ENCODE measurements at regions not wholly inside any gene's neighbourhood (a gene's known extent, or its start where the extent isn't known, plus 50 kb on each side); places are given as distances from the start of the nearest gene placed in this dataset.

DNA sequence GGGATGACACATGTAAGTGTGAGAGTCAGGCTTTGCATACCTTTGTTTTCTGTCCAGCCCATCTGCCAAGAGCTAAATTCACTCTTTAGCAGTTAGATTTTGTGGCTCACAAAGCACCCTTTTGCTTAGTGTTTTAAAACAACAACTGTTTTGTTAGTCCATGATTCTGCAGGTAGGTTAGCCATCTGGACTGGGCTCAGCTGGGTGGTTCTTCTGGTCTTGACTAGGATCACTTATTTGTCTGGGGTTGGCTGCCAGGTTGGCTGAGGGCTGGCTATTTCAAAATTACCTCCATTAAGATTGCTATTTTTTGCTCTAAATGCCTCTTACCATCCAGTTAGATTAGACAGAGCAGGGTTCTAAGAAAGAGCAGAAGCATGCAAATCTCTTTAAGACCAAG is 489.3 kb downstream of the BTBD3 start:
- TF ChIP-seq POLR2A (IDR thresholded peaks at IDR 0.05; ENCODE audit: low read length) (no peak), GATA1 (IDR thresholded peaks at IDR 0.05; ENCODE audit: low read depth, low read length) (no peak)
